GM18951 (cell line): ENCODE measurements at regions not wholly inside any gene's neighbourhood (a gene's known extent, or its start where the extent isn't known, plus 50 kb on each side); places are given as distances from the start of the nearest gene placed in this dataset.

Experiments
- POLR2A ChIP-seq: IDR thresholded peaks from 4 replicates; pipeline ENCODE4 v1.6.1; 2011; ENCODE audit warnings: mild to moderate bottlenecking; ENCODE audit not compliant: insufficient read length, insufficient read depth; ENCODE audit errors: extremely low read depth
- in situ Hi-C: fragments of 300-500 bp; cut with MboI; formaldehyde crosslinking; loops from one replicate; pipeline ENCODE4 v1.12.0; 2022; ENCODE audit warnings: low sequenced_read_pairs, mixed read lengths, inconsistent platforms; ENCODE audit not compliant: unreplicated experiment

DNA sequence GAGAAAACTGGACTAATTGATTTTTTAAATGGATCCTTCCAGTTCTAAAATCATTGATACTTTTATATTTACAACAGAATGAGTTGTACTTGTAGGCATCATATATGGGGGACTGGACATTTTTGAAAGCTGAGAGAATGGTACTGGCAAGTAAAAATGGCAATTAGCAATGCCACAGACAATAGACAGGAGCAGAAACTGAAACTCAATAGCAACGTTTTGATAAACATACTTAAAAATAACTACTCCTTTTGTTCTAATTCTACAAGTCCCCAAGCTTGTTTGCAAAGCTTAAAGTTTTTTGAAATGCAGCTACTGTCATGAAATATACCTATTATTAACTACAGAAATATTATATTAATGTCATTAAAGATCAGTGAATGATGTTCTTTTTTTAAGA is 52.8 kb upstream of the FBXL7 start:
- no peak for TF ChIP-seq POLR2A
- in situ Hi-C loops: no loop called here

GRCh38 chr5:15446552-15446951 is 53.4 kb upstream of the FBXL7 start:
- in situ Hi-C loops: no loop called here
- TF ChIP-seq POLR2A: no peak

DNA sequence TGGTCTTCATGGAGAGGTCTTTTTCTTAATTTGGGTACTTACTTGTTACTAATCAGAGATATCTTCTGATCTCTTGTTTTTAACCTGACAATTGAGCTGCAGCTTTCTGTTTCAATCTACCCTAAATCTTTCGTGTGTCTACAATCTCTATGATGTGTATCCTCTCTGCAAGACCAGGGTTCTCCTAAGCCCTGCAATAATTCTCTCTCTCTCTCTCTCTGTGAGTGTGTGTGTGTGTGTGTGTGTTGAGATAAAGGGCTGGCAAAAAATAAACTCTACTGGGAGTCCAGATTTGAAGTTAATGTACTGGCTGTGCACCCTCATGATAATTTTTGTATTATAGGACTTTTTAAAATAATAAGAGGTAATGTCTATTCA is 57.8 kb upstream of the FBXL7 start:
- no peak for TF ChIP-seq POLR2A
- in situ Hi-C loops: no loop called here

DNA sequence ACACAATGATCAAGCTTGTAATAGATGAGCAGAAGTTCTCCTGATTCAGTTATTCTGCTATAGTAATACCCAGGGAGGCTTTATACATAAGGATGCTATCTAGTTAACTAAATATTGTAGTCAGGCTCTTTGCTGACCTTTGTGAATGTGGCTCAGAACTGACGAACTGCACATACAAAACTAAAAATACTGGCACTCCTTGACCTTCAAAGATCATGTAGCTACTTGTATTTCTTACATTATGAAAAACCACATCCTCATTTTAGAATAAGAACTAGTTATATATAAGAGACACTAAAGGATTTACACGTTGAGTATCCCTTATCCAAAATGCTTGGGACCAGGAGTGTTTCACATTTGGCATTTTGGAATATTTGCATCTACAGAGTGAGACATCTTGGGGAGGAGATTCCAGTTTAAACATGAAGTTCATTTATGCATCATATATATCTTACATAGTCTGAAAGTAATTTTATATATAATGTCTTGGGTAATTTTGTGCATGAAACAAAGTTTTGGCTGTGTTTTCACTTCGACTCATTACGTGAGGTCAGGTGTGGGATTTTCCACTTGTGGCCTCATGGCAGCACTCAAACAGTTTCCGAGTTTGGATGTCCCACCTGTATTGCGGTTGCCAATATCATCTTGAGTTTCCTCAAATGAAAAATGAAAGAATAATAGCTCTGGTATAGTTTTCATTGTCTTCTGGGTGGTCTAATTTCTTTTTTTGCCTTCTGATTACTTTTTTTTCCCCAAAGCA is 58.4 kb upstream of the FBXL7 start:
- in situ Hi-C loops: no loop called here
- TF ChIP-seq POLR2A: no peak

- in situ Hi-C loops: no loop called here
- TF ChIP-seq POLR2A: no peak
These were observed 59.5 kb upstream of the FBXL7 start for GRCh38 chr5:15440434-15440833.

DNA sequence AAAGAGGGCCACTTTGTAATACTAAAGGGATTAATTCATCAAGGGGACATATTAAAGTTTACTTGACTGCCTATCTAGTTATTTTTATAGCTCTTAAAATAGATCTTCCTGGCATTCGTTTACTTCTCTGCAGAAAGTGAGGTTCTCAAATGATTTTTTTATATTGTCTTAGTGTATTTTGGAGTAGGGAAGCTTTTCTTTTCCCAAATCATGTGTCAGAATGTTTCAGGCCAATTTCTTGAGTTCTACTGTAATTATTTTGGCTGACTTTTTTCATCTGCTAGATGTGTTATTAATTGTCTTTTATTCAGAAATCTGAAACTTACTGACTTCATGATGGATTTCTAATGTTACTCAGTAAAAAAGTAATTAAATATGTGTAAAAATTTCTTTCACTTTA is 60.2 kb upstream of the FBXL7 start:
- in situ Hi-C loops: no loop called here

GRCh38 chr5:15433709-15434108 is 66.3 kb upstream of the FBXL7 start:
- TF ChIP-seq POLR2A: no peak
- in situ Hi-C loops: no loop called here

More for the DNA sequence above, 60.2 kb upstream of the FBXL7 start:
- no peak for TF ChIP-seq POLR2A

GRCh38 chr5:15431923-15432322 is 68.1 kb upstream of the FBXL7 start:
- in situ Hi-C loops: no loop called here
- TF ChIP-seq POLR2A: no peak

DNA sequence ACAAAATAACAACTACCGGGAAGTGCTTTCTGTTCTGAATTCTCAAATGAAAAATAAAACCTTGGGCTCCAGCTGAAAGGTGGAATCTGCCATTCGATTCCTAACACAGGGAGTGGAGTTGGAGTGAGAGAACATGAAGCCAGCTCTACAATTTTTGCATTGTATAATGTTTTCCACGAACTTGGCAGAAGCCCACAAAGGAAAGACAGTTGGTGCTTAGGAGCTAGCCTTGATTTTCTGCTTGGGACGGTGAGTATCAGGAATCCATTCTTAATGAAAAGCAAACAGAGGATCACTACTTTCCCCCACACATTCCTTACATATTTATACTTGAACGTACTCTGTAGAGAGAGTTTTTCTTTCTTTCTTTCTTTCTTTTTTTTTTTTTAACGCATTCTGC is 74.2 kb upstream of the FBXL7 start:
- in situ Hi-C loops: no loop called here
- no peak for TF ChIP-seq POLR2A

- TF ChIP-seq POLR2A: no peak
- in situ Hi-C loops: no loop called here
These were observed 75.2 kb upstream of the FBXL7 start for GRCh38 chr5:15424769-15425168.

- no peak for TF ChIP-seq POLR2A
- in situ Hi-C loops: no loop called here
These were observed 78.0 kb upstream of the FBXL7 start for GRCh38 chr5:15421921-15422412.

GRCh38 chr5:15421381-15421780 is 78.6 kb upstream of the FBXL7 start:
- in situ Hi-C loops: no loop called here
- no peak for TF ChIP-seq POLR2A

- in situ Hi-C loops: no loop called here
- no peak for TF ChIP-seq POLR2A
These were observed 79.8 kb upstream of the FBXL7 start for GRCh38 chr5:15420201-15420600.

DNA sequence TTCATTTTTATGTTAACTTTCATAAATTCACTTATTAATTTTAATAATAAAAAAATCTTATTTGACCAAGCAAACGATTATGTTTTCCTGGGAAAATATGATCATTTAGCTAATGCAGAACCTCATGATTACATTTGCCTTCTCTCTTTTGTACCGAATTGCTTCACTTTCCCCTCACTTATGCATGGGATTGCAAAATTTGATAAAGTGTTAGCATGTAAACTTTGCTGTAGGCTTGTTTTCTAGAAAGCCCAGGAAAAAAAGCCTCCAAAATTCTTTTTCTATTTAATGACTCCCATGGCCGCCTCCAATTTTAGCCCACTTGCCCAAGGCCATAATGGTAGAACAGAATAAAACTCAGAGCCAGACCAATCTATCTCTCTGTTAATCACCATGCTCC is 82.8 kb upstream of the FBXL7 start:
- no peak for TF ChIP-seq POLR2A
- in situ Hi-C loops: no loop called here
